Fibroblast of skin of right quadriceps (primary cell): ENCODE measurements at regions not wholly inside any gene's neighbourhood (a gene's known extent, or its start where the extent isn't known, plus 50 kb on each side); places are given as distances from the start of the nearest gene placed in this dataset.
A peak's percentile ranks its signal among the peaks of the same experiment; 100 is the strongest.

Experiments
- DNase-seq: peaks from one replicate; pipeline ENCODE4 v3.0.0-alpha.2; 2013

GRCh38 chr17:13352747-13353415 lies 248.8 kb downstream of the HS3ST3A1 start:
- DNase-seq, result no peak

- peak; percentile 57 for DNase-seq
These were observed 250.7 kb downstream of the HS3ST3A1 start for GRCh38 chr17:13351046-13351445.

- DNase-seq, result no peak
These were observed 251.3 kb downstream of the HS3ST3A1 start for GRCh38 chr17:13350466-13350865.

GRCh38 chr17:13346996-13347762 lies 254.6 kb downstream of the HS3ST3A1 start:
- peak; percentile 98 for DNase-seq

GRCh38 chr17:13346592-13346991 lies 255.1 kb downstream of the HS3ST3A1 start:
- no peak for DNase-seq

- peak; percentile 98 for DNase-seq
These were observed 255.6 kb downstream of the HS3ST3A1 start for GRCh38 chr17:13346081-13346533.

- no peak for DNase-seq
These were observed 263.3 kb downstream of the HS3ST3A1 start for GRCh38 chr17:13338421-13338820.

GRCh38 chr17:13337864-13338371 lies 263.8 kb downstream of the HS3ST3A1 start:
- DNase-seq, result peak; percentile 82

- DNase-seq, result peak; percentile 86
These were observed 264.6 kb downstream of the HS3ST3A1 start for GRCh38 chr17:13337151-13337550.

- no peak for DNase-seq
These were observed 267.4 kb downstream of the HS3ST3A1 start for GRCh38 chr17:13334374-13334773.

GRCh38 chr17:13333661-13334060 lies 268.1 kb downstream of the HS3ST3A1 start:
- DNase-seq, result no peak

GRCh38 chr17:13332207-13332606 lies 269.5 kb downstream of the HS3ST3A1 start:
- no peak for DNase-seq

GRCh38 chr17:13329421-13329820 lies 272.3 kb downstream of the HS3ST3A1 start:
- no peak for DNase-seq

GRCh38 chr17:13323990-13324389 lies 277.7 kb downstream of the HS3ST3A1 start:
- DNase-seq, result no peak

GRCh38 chr17:13321951-13322701 lies 279.6 kb downstream of the HS3ST3A1 start:
- DNase-seq, result no peak

- DNase-seq, result no peak
These were observed 281.5 kb downstream of the HS3ST3A1 start for GRCh38 chr17:13320046-13320785.

GRCh38 chr17:13316657-13317056 lies 285.1 kb downstream of the HS3ST3A1 start:
- DNase-seq, result no peak

GRCh38 chr17:13311306-13311705 lies 290.4 kb downstream of the HS3ST3A1 start:
- peak; percentile 89 for DNase-seq

- no peak for DNase-seq
These were observed 290.9 kb downstream of the HS3ST3A1 start for GRCh38 chr17:13310858-13311257.

- DNase-seq, result peak; percentile 81
These were observed 288.6 kb upstream of the ELAC2 start for GRCh38 chr17:13306310-13306962.

- DNase-seq, result no peak
These were observed 285.2 kb upstream of the ELAC2 start for GRCh38 chr17:13302983-13303382.

GRCh38 chr17:13302419-13302818 lies 284.6 kb upstream of the ELAC2 start:
- DNase-seq, result no peak
